Thyroid gland (tissue), 4 donors: ENCODE measurements at regions not wholly inside any gene's neighbourhood (a gene's known extent, or its start where the extent isn't known, plus 50 kb on each side); places are given as distances from the start of the nearest gene placed in this dataset.

Experiments used
- CTCF ChIP-seq, 6 experiments: fragments of 200-600 bp in 3 of 6; fragments of 450-650 bp in 3 of 6; sonication (generic) in 3 of 6; IDR thresholded peaks; one replicate each; pipeline ENCODE4 v1.5.1; 2016 to 2019; ENCODE audit warnings: antibody characterized with exemption in 6 of 6, mild to moderate bottlenecking in 2 of 6, inconsistent platforms in 1 of 6, moderate library complexity in 1 of 6
- POLR2A ChIP-seq, 2 donors: fragments of 450-650 bp; IDR thresholded peaks; one replicate each; pipeline ENCODE4 v1.6.1; 2017; ENCODE audit warnings: antibody characterized with exemption in 2 of 2, mild to moderate bottlenecking in 2 of 2, moderate library complexity in 1 of 2

GRCh38 chr18:6509832-6510231, 95.1 kb upstream of the L3MBTL4 start:
- no peak for TF ChIP-seq CTCF (IDR thresholded peaks at IDR 0.05)
- TF ChIP-seq POLR2A (IDR thresholded peaks at IDR 0.05), result no peak
